ENCODE measurements at regions not wholly inside any gene's neighbourhood (a gene's known extent, or its start where the extent isn't known, plus 50 kb on each side); places are given as distances from the start of the nearest gene placed in this dataset.
"Not testable (repeated sequence)": the region's sequence is repeated elsewhere in the genome, so short reads cannot be mapped to it uniquely, and the experiment has no call there.

- DNase-seq, result no peak
Observed at GRCh38 chr12:87388376-87388775, 640.8 kb downstream of the C12orf50 start.

- DNase-seq, result no peak
Observed at GRCh38 chr12:87385322-87385721, 643.9 kb downstream of the C12orf50 start.

GRCh38 chr12:87384226-87384625, 645.0 kb downstream of the C12orf50 start:
- DNase-seq, result no peak

- DNase-seq, result no peak
Observed at GRCh38 chr12:87383680-87384079, 645.5 kb downstream of the C12orf50 start.

- no peak for DNase-seq
Observed at GRCh38 chr12:87382959-87383566, 646.1 kb downstream of the C12orf50 start.

- no peak for DNase-seq
Observed at GRCh38 chr12:87382436-87382835, 646.8 kb downstream of the C12orf50 start.

- no peak for DNase-seq
Observed at GRCh38 chr12:87381742-87382141, 647.5 kb downstream of the C12orf50 start.

- no peak for DNase-seq
Observed at GRCh38 chr12:87378526-87378925, 650.7 kb downstream of the C12orf50 start.

GRCh38 chr12:87376722-87377121, 652.5 kb downstream of the C12orf50 start:
- DNase-seq, result no peak

GRCh38 chr12:87369161-87369560, 660.0 kb downstream of the C12orf50 start:
- DNase-seq, result no peak

GRCh38 chr12:87368259-87368658, 660.9 kb downstream of the C12orf50 start:
- DNase-seq, result peak; percentile 52

GRCh38 chr12:87365423-87365822, 663.8 kb downstream of the C12orf50 start:
- no peak for DNase-seq

GRCh38 chr12:87363497-87364084, 665.6 kb downstream of the C12orf50 start:
- DNase-seq, result no peak

GRCh38 chr12:87349681-87350080, 679.5 kb downstream of the C12orf50 start:
- no peak for DNase-seq

GRCh38 chr12:87348071-87348470, 681.1 kb downstream of the C12orf50 start:
- DNase-seq, result no peak

- no peak for DNase-seq
Observed at GRCh38 chr12:87344699-87345098, 684.5 kb downstream of the C12orf50 start.

GRCh38 chr12:87338681-87339080, 690.5 kb downstream of the C12orf50 start:
- DNase-seq, result no peak

- no peak for DNase-seq
Observed at GRCh38 chr12:87336814-87337336, 692.3 kb downstream of the C12orf50 start.

- no peak for DNase-seq
Observed at GRCh38 chr12:87332987-87333726, 696.0 kb downstream of the C12orf50 start.

- DNase-seq, result not testable (repeated sequence)
Observed at GRCh38 chr12:87330071-87330555, 699.1 kb downstream of the C12orf50 start.

- DNase-seq, result no peak
Observed at GRCh38 chr12:87329076-87329863, 699.9 kb downstream of the C12orf50 start.

GRCh38 chr12:87323369-87323768, 705.8 kb downstream of the C12orf50 start:
- DNase-seq, result no peak

- DNase-seq, result no peak
Observed at GRCh38 chr12:87320724-87321123, 708.5 kb downstream of the C12orf50 start.

Data from NCI-H774 (cell line).